ENCODE measurements at regions not wholly inside any gene's neighbourhood (a gene's known extent, or its start where the extent isn't known, plus 50 kb on each side); places are given as distances from the start of the nearest gene placed in this dataset.
"Not testable (repeated sequence)": the region's sequence is repeated elsewhere in the genome, so short reads cannot be mapped to it uniquely, and the experiment has no call there.

GRCh38 chr5:122515210-122515609 is 203.2 kb downstream of the SNCAIP start:
- DNase-seq; H3K4me3 ChIP-seq; H3K27ac ChIP-seq; H3K36me3 ChIP-seq; H3K9ac ChIP-seq (ENCODE audit: low read depth in 2 of 2, low read length in 2 of 2); H3K4me1 ChIP-seq; H3K27me3 ChIP-seq; intact Hi-C loops (cut with DNase I); H3K9me3 ChIP-seq: not testable (repeated sequence)

- intact Hi-C loops (cut with DNase I) = no loop called here
Observed at GRCh38 chr5:122515709-122516431, 203.8 kb downstream of the SNCAIP start.

GRCh38 chr5:122516432-122516743 is 204.4 kb downstream of the SNCAIP start:
- no peak overlapping the region for H3K9ac ChIP-seq (ENCODE audit: low read depth in 2 of 2, low read length in 2 of 2)
- no peaks in the 10 kb centered on the region for H3K36me3 ChIP-seq
- intact Hi-C loops (cut with DNase I) = no loop called here
- no peak for TF ChIP-seq CTCF (IDR thresholded peaks at IDR 0.05)
- no peaks in the 10 kb centered on the region for H3K27me3 ChIP-seq
- no peaks in the 10 kb centered on the region for H3K4me1 ChIP-seq
- no peak overlapping the region for H3K27ac ChIP-seq
- no peak overlapping the region for H3K4me3 ChIP-seq
- DNase-seq = no peak
- H3K9me3 ChIP-seq = no peaks in the 10 kb centered on the region

More at GRCh38 chr5:122515709-122516431, 203.8 kb downstream of the SNCAIP start:
- no peaks in the 10 kb centered on the region for H3K36me3 ChIP-seq
- no peak overlapping the region for H3K4me3 ChIP-seq
- no peak overlapping the region for H3K9ac ChIP-seq (ENCODE audit: low read depth in 2 of 2, low read length in 2 of 2)
- no peaks in the 10 kb centered on the region for H3K4me1 ChIP-seq
- no peaks in the 10 kb centered on the region for H3K9me3 ChIP-seq
- no peak overlapping the region for H3K27ac ChIP-seq
- peak; percentile 62 for TF ChIP-seq CTCF (IDR thresholded peaks at IDR 0.05)
- H3K27me3 ChIP-seq = no peaks in the 10 kb centered on the region
- DNase-seq = no peak

GRCh38 chr5:122517091-122517490 is 205.1 kb downstream of the SNCAIP start:
- TF ChIP-seq CTCF (IDR thresholded peaks at IDR 0.05) = no peak
- Histone ChIP-seq H3K4me3 (no peak overlapping the region), H3K27me3 (no peaks in the 10 kb centered on the region), H3K9ac (ENCODE audit: low read depth in 2 of 2, low read length in 2 of 2) (no peak overlapping the region), H3K36me3 (no peaks in the 10 kb centered on the region), H3K4me1 (no peaks in the 10 kb centered on the region), H3K9me3 (no peaks in the 10 kb centered on the region), H3K27ac (no peak overlapping the region)
- DNase-seq = no peak
- intact Hi-C loops (cut with DNase I) = no loop called here

GRCh38 chr5:122523776-122524175 is 211.7 kb downstream of the SNCAIP start:
- no peak for DNase-seq
- intact Hi-C loops (cut with DNase I) = no loop called here
- Histone ChIP-seq H3K4me3 (no peak overlapping the region), H3K27ac (no peak overlapping the region), H3K4me1 (no peaks in the 10 kb centered on the region), H3K27me3 (no peaks in the 10 kb centered on the region), H3K9ac (ENCODE audit: low read depth in 2 of 2, low read length in 2 of 2) (no peak overlapping the region), H3K36me3 (no peaks in the 10 kb centered on the region), H3K9me3 (no peaks in the 10 kb centered on the region)
- TF ChIP-seq CTCF (IDR thresholded peaks at IDR 0.05) = no peak

- TF ChIP-seq CTCF (IDR thresholded peaks at IDR 0.05) = no peak
- no peak overlapping the region for H3K27ac ChIP-seq
Observed at GRCh38 chr5:122527547-122527946, 215.5 kb downstream of the SNCAIP start.

More at GRCh38 chr5:122527547-122527946, 215.5 kb downstream of the SNCAIP start:
- Histone ChIP-seq H3K4me1 (no peaks in the 10 kb centered on the region), H3K9me3 (no peaks in the 10 kb centered on the region), H3K27me3 (no peaks in the 10 kb centered on the region), H3K4me3 (no peak overlapping the region), H3K9ac (ENCODE audit: low read depth in 2 of 2, low read length in 2 of 2) (no peak overlapping the region), H3K36me3 (no peaks in the 10 kb centered on the region)
- no peak for DNase-seq
- intact Hi-C loops (cut with DNase I) = no loop called here

All from colonic mucosa (tissue), 4 donors.